ENCODE measurements at regions not wholly inside any gene's neighbourhood (a gene's known extent, or its start where the extent isn't known, plus 50 kb on each side); places are given as distances from the start of the nearest gene placed in this dataset.

GRCh38 chr19:16022251-16022650 is 54.0 kb upstream of the TPM4 start:
- no peak for DNase-seq (ENCODE audit: low read depth in 2 of 2)

GRCh38 chr19:16022681-16023080 is 53.6 kb upstream of the TPM4 start:
- no peak for DNase-seq (ENCODE audit: low read depth in 2 of 2)

GRCh38 chr19:16023146-16023915 is 53.0 kb upstream of the TPM4 start:
- no peak for DNase-seq (ENCODE audit: low read depth in 2 of 2)

GRCh38 chr19:16024266-16025107 is 51.8 kb upstream of the TPM4 start:
- no peak for DNase-seq (ENCODE audit: low read depth in 2 of 2)

- no peak for DNase-seq (ENCODE audit: low read depth in 2 of 2)
These were observed 50.9 kb upstream of the TPM4 start for GRCh38 chr19:16025108-16026101.

GRCh38 chr19:16026131-16026530 is 50.2 kb upstream of the TPM4 start:
- no peak for DNase-seq (ENCODE audit: low read depth in 2 of 2)

All from stimulated activated CD4-positive, alpha-beta T cell treated with anti-CD3 and anti-CD28 coated beads, Interleukin-12 subunit alpha, Interleukin-12 subunit beta, amount 100 ng/mL, for 24 hours (primary cell).